Lower lobe of right lung (tissue), 2 donors: ENCODE measurements at regions not wholly inside any gene's neighbourhood (a gene's known extent, or its start where the extent isn't known, plus 50 kb on each side); places are given as distances from the start of the nearest gene placed in this dataset.

Source experiments
- ATAC-seq, 2 donors: fragments of 200-7000 bp; cut with Tn5 transposase; one replicate each; pipeline ENCODE4 v1.9.1; 2020 to 2022; ENCODE audit warnings: mild to moderate bottlenecking in 2 of 2, moderate library complexity in 2 of 2
- DNase-seq: peaks from one replicate; pipeline ENCODE4 v3.0.0-alpha.2; 2020
- H3K27ac ChIP-seq: fragments of 200-600 bp; one replicate; pipeline ENCODE4 v1.8.0; 2022
- H3K27me3 ChIP-seq: fragments of 200-600 bp; one replicate; pipeline ENCODE4 v1.8.0; 2022; ENCODE audit warnings: low read depth
- H3K36me3 ChIP-seq: fragments of 200-600 bp; one replicate; pipeline ENCODE4 v1.8.0; 2022; ENCODE audit warnings: mild to moderate bottlenecking
- H3K4me1 ChIP-seq: fragments of 200-600 bp; one replicate; pipeline ENCODE4 v1.8.0; 2022
- H3K4me3 ChIP-seq: fragments of 200-600 bp; one replicate; pipeline ENCODE4 v1.8.0; 2022; ENCODE audit warnings: mild to moderate bottlenecking
- H3K9me3 ChIP-seq: fragments of 200-600 bp; one replicate; pipeline ENCODE4 v1.8.0; 2022
- CTCF ChIP-seq: fragments of 200-600 bp; IDR thresholded peaks from one replicate; pipeline ENCODE4 v1.8.0; 2022; ENCODE audit warnings: antibody characterized with exemption, mild to moderate bottlenecking
- intact Hi-C: fragments of 100-400 bp; cut with DNase I; formaldehyde crosslinking; loops from one replicate; pipeline ENCODE4 v1.11.0; 2022
- donor health status: DM: no; HTN: yes; CAD: no; lungs with severe emphysema.

GRCh38 chr20:62578294-62578897, 63.9 kb upstream of the SLCO4A1 start:
- Histone ChIP-seq H3K27me3 (peaks cover 83% of the 10 kb centered on the region), H3K36me3 (no peaks in the 10 kb centered on the region), H3K4me1 (no peaks in the 10 kb centered on the region), H3K4me3 (no peak overlapping the region), H3K9me3 (no peaks in the 10 kb centered on the region), H3K27ac (no peak overlapping the region)
- TF ChIP-seq CTCF, result no peak
- ATAC-seq, result no peak
- no peak for DNase-seq
- intact Hi-C loops, result no loop called here

GRCh38 chr20:62580052-62580451, 62.3 kb upstream of the SLCO4A1 start:
- intact Hi-C loops, result no loop called here
- peaks cover 82% of the 10 kb centered on the region for H3K27me3 ChIP-seq

GRCh38 chr20:62580733-62581132, 61.6 kb upstream of the SLCO4A1 start:
- intact Hi-C loops, result no loop called here
- DNase-seq (no peak), ATAC-seq (no peak)
- peaks cover 79% of the 10 kb centered on the region for H3K27me3 ChIP-seq
- H3K9me3 ChIP-seq, result no peaks in the 10 kb centered on the region
- no peaks in the 10 kb centered on the region for H3K36me3 ChIP-seq
- H3K27ac ChIP-seq, result no peak overlapping the region
- TF ChIP-seq CTCF, result no peak
- no peak overlapping the region for H3K4me3 ChIP-seq
- no peaks in the 10 kb centered on the region for H3K4me1 ChIP-seq

More at GRCh38 chr20:62580052-62580451, 62.3 kb upstream of the SLCO4A1 start:
- no peak for TF ChIP-seq CTCF
- ATAC-seq (no peak), DNase-seq (no peak)
- no peak overlapping the region for H3K4me3 ChIP-seq
- no peaks in the 10 kb centered on the region for H3K9me3 ChIP-seq
- no peak overlapping the region for H3K27ac ChIP-seq
- no peaks in the 10 kb centered on the region for H3K4me1 ChIP-seq
- H3K36me3 ChIP-seq, result no peaks in the 10 kb centered on the region

GRCh38 chr20:62581308-62581707, 61.0 kb upstream of the SLCO4A1 start:
- DNase-seq, result no peak
- no peak for TF ChIP-seq CTCF
- no peak overlapping the region for H3K27ac ChIP-seq
- H3K4me3 ChIP-seq, result no peak overlapping the region
- ATAC-seq, result no peak
- H3K36me3 ChIP-seq, result no peaks in the 10 kb centered on the region
- H3K27me3 ChIP-seq, result peaks cover 78% of the 10 kb centered on the region
- no peaks in the 10 kb centered on the region for H3K4me1 ChIP-seq
- intact Hi-C loops, result no loop called here
- H3K9me3 ChIP-seq, result no peaks in the 10 kb centered on the region

- no peak for TF ChIP-seq CTCF
- Histone ChIP-seq H3K4me3 (no peak overlapping the region), H3K36me3 (no peaks in the 10 kb centered on the region), H3K27me3 (peaks cover 78% of the 10 kb centered on the region), H3K27ac (no peak overlapping the region), H3K9me3 (no peaks in the 10 kb centered on the region), H3K4me1 (no peaks in the 10 kb centered on the region)
- DNase-seq (no peak), ATAC-seq (no peak)
- intact Hi-C loops, result no loop called here
These were observed 60.5 kb upstream of the SLCO4A1 start for GRCh38 chr20:62581806-62582205.
